ENCODE measurements at regions not wholly inside any gene's neighbourhood (a gene's known extent, or its start where the extent isn't known, plus 50 kb on each side); places are given as distances from the start of the nearest gene placed in this dataset.

DNA sequence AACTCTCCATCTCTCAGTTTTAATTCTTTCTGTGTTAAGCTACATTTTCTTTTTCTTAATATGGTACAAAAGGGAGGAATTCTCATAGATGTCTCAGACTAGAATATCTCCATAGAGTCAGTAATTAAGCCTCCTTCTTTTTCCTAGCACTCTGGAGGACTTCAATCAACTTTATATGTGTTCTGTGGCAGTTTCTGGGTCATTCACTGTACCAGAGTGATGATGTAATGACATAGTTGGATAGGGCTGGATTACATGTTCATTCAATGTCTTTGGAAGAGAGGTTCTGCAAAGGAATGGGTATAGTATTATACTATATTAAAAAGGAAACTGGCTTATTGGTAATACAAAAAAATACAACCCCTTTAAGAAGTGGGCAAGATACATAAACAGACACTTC is 318.3 kb upstream of the OPRM1 start:
- TF ChIP-seq, protein P1, sequence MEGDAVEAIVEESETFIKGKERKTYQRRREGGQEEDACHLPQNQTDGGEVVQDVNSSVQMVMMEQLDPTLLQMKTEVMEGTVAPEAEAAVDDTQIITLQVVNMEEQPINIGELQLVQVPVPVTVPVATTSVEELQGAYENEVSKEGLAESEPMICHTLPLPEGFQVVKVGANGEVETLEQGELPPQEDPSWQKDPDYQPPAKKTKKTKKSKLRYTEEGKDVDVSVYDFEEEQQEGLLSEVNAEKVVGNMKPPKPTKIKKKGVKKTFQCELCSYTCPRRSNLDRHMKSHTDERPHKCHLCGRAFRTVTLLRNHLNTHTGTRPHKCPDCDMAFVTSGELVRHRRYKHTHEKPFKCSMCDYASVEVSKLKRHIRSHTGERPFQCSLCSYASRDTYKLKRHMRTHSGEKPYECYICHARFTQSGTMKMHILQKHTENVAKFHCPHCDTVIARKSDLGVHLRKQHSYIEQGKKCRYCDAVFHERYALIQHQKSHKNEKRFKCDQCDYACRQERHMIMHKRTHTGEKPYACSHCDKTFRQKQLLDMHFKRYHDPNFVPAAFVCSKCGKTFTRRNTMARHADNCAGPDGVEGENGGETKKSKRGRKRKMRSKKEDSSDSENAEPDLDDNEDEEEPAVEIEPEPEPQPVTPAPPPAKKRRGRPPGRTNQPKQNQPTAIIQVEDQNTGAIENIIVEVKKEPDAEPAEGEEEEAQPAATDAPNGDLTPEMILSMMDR (IDR thresholded peaks at IDR 0.05): no peak
- no peak for TF ChIP-seq POLR2A (IDR thresholded peaks at IDR 0.05)
